ENCODE measurements at regions not wholly inside any gene's neighbourhood (a gene's known extent, or its start where the extent isn't known, plus 50 kb on each side); places are given as distances from the start of the nearest gene placed in this dataset.

GRCh38 chr12:70157099-70157498 is 86.1 kb upstream of the CNOT2 start:
- Histone ChIP-seq H3K4me1 (no peaks in the 10 kb centered on the region), H3K36me3 (no peaks in the 10 kb centered on the region), H3K27ac (no peak overlapping the region), H3K9me3 (peaks cover 5 to 65% of the 10 kb centered on the region in 2 donors), H3K4me3 (no peak overlapping the region), H3K27me3 (no peaks in the 10 kb centered on the region)
- no peak for DNase-seq (ENCODE audit: low spot score in 2 of 2)
- TF ChIP-seq POLR2AphosphoS5 (IDR thresholded peaks at IDR 0.05) (no peak), POLR2A (IDR thresholded peaks at IDR 0.05) (no peak), CTCF (IDR thresholded peaks at IDR 0.05) (no peak)
- intact Hi-C loops (cut with DNase I; ENCODE audit: low total_unique reads) = no loop called here

- TF ChIP-seq CTCF (IDR thresholded peaks at IDR 0.05) = no peak
- TF ChIP-seq POLR2AphosphoS5 (IDR thresholded peaks at IDR 0.05) = no peak
- TF ChIP-seq POLR2A (IDR thresholded peaks at IDR 0.05) = no peak
- Histone ChIP-seq H3K27ac (no peak overlapping the region), H3K4me1 (no peaks in the 10 kb centered on the region), H3K9me3 (peaks cover 0 to 2% of the 10 kb centered on the region in 2 donors), H3K36me3 (no peaks in the 10 kb centered on the region), H3K27me3 (no peaks in the 10 kb centered on the region), H3K4me3 (no peak overlapping the region)
- intact Hi-C loops (cut with DNase I; ENCODE audit: low total_unique reads) = no loop called here
- no peak for DNase-seq (ENCODE audit: low spot score in 2 of 2)
Observed at GRCh38 chr12:70165450-70165849, 77.8 kb upstream of the CNOT2 start.

- Histone ChIP-seq H3K4me1 (no peaks in the 10 kb centered on the region), H3K36me3 (no peaks in the 10 kb centered on the region), H3K27ac (no peak overlapping the region), H3K27me3 (no peaks in the 10 kb centered on the region), H3K9me3 (no peaks in the 10 kb centered on the region), H3K4me3 (no peak overlapping the region)
- TF ChIP-seq POLR2A (IDR thresholded peaks at IDR 0.05) (no peak), POLR2AphosphoS5 (IDR thresholded peaks at IDR 0.05) (no peak), CTCF (IDR thresholded peaks at IDR 0.05) (no peak)
- DNase-seq (ENCODE audit: low spot score in 2 of 2) = no peak
- intact Hi-C loops (cut with DNase I; ENCODE audit: low total_unique reads) = no loop called here
Observed at GRCh38 chr12:70176290-70176689, 66.9 kb upstream of the CNOT2 start.

GRCh38 chr12:70177631-70178030 is 65.6 kb upstream of the CNOT2 start:
- H3K4me3 ChIP-seq = no peak overlapping the region
- DNase-seq (ENCODE audit: low spot score in 2 of 2) = no peak
- H3K27me3 ChIP-seq = no peaks in the 10 kb centered on the region
- no peaks in the 10 kb centered on the region for H3K4me1 ChIP-seq
- no peak overlapping the region for H3K27ac ChIP-seq
- TF ChIP-seq CTCF (IDR thresholded peaks at IDR 0.05) = no peak
- TF ChIP-seq POLR2AphosphoS5 (IDR thresholded peaks at IDR 0.05) = no peak
- TF ChIP-seq POLR2A (IDR thresholded peaks at IDR 0.05) = no peak
- intact Hi-C loops (cut with DNase I; ENCODE audit: low total_unique reads) = no loop called here
- H3K36me3 ChIP-seq = no peaks in the 10 kb centered on the region
- no peaks in the 10 kb centered on the region for H3K9me3 ChIP-seq

GRCh38 chr12:70178038-70178437 is 65.2 kb upstream of the CNOT2 start:
- no peaks in the 10 kb centered on the region for H3K36me3 ChIP-seq
- no peak for TF ChIP-seq POLR2A (IDR thresholded peaks at IDR 0.05)
- TF ChIP-seq CTCF (IDR thresholded peaks at IDR 0.05) = no peak
- TF ChIP-seq POLR2AphosphoS5 (IDR thresholded peaks at IDR 0.05) = no peak
- H3K27me3 ChIP-seq = no peaks in the 10 kb centered on the region
- H3K4me3 ChIP-seq = no peak overlapping the region
- no peaks in the 10 kb centered on the region for H3K9me3 ChIP-seq
- H3K27ac ChIP-seq = no peak overlapping the region
- no peaks in the 10 kb centered on the region for H3K4me1 ChIP-seq
- intact Hi-C loops (cut with DNase I; ENCODE audit: low total_unique reads) = no loop called here
- no peak for DNase-seq (ENCODE audit: low spot score in 2 of 2)

Data from breast epithelium (tissue), 4 donors.